Body of pancreas (tissue), 4 donors: ENCODE measurements at regions not wholly inside any gene's neighbourhood (a gene's known extent, or its start where the extent isn't known, plus 50 kb on each side); places are given as distances from the start of the nearest gene placed in this dataset.
A peak's percentile ranks its signal among the peaks of the same experiment; 100 is the strongest.
"Not testable (repeated sequence)": the region's sequence is repeated elsewhere in the genome, so short reads cannot be mapped to it uniquely, and the experiment has no call there.

ENCODE experiments used
- ATAC-seq: fragments of 150-250 bp; one replicate; pipeline ENCODE4 v1.9.1; 2016
- DNase-seq, 4 donors: peaks; one replicate each; pipeline ENCODE4 v3.0.0-alpha.2; 2019
- H3K27ac ChIP-seq, 4 donors: fragments of 200-600 bp; sonication (generic); 1 replicate in 3 of 4; 2 replicates in 1 of 4; pipeline versions ENCODE4 v1.5.1 to v1.6.1; 2016 to 2019; ENCODE audit warnings: mild to moderate bottlenecking in 1 of 4, mixed read lengths in 1 of 4, moderate library complexity in 1 of 4
- H3K27me3 ChIP-seq, 2 donors: fragments of 200-600 bp; sonication (generic); one replicate each; pipeline ENCODE4 v1.6.0; 2016; ENCODE audit warnings: mild to moderate bottlenecking in 1 of 2
- H3K36me3 ChIP-seq, 2 donors: fragments of 200-600 bp; sonication (generic); replicated peaks in 1 of 2; 2 replicates each; pipeline ENCODE4 v1.5.1; 2016; ENCODE audit warnings: low read depth in 2 of 2; ENCODE audit not compliant: insufficient read depth in 1 of 2
- H3K4me1 ChIP-seq: fragments of 200-600 bp; sonication (generic); one replicate; pipeline ENCODE4 v1.6.0; 2016
- H3K4me3 ChIP-seq, 2 donors: fragments of 200-600 bp; sonication (generic); 1 replicate in 1 of 2; 2 replicates in 1 of 2; pipeline ENCODE4 v1.5.1; 2016 to 2019
- H3K9me3 ChIP-seq, 3 donors: fragments of 200-600 bp; sonication (generic); 1 replicate in 2 of 3; 2 replicates in 1 of 3; pipeline ENCODE4 v1.5.1; 2016
- CTCF ChIP-seq, 7 experiments: fragments of 450-650 bp in 4 of 7; fragments of 200-600 bp in 3 of 7; sonication (generic) in 3 of 7; IDR thresholded peaks; one replicate each; pipeline ENCODE4 v1.5.1; 2016 to 2019; ENCODE audit warnings: antibody characterized with exemption in 7 of 7
- POLR2A ChIP-seq, 3 donors: fragments of 450-650 bp; IDR thresholded peaks; one replicate each; pipeline ENCODE4 v1.6.1; 2016; ENCODE audit warnings: antibody characterized with exemption in 3 of 3, mild to moderate bottlenecking in 2 of 3
- WGBS, 2 donors: methylation state at CpG; one replicate each; pipeline ENCODE4 v1.1.5; 2017; 5-methylcytosine and 5-hydroxymethylcytosine counted together
- intact Hi-C: fragments of 100-400 bp; cut with DNase I; formaldehyde crosslinking; loops from one replicate; pipeline ENCODE4 v1.15.1; 2023

GRCh38 chr9:71607461-71607881, 160.8 kb downstream of the CEMIP2 start:
- 67 to 71% methylated on average over 5 of the region's 5 CpGs for WGBS, 2 donors
- ATAC-seq (no peak), DNase-seq (no peak)
- Histone ChIP-seq H3K27ac (no peak overlapping the region), H3K27me3 (no peaks in the 10 kb centered on the region), H3K9me3 (no peaks in the 10 kb centered on the region), H3K4me1 (no peaks in the 10 kb centered on the region), H3K36me3 (no peaks in the 10 kb centered on the region), H3K4me3 (no peak overlapping the region)
- no peak for TF ChIP-seq POLR2A (IDR thresholded peaks at IDR 0.05)
- no peak for TF ChIP-seq CTCF (IDR thresholded peaks at IDR 0.05)
- intact Hi-C loops: loop anchor here (10.0 kb wide), 2 partner anchors 167 to 207 kb away; no protein-coding TSS in a partner anchor

GRCh38 chr9:71604197-71605063, 163.9 kb downstream of the CEMIP2 start:
- ATAC-seq (peak; percentile 70), DNase-seq (peak; percentile 77 to 81 (median 78))
- Histone ChIP-seq H3K9me3 (no peaks in the 10 kb centered on the region), H3K36me3 (no peaks in the 10 kb centered on the region), H3K27me3 (no peaks in the 10 kb centered on the region), H3K27ac (no peak overlapping the region), H3K4me1 (no peaks in the 10 kb centered on the region), H3K4me3 (no peak overlapping the region)
- intact Hi-C loops: loop anchor here (10.0 kb wide), 2 partner anchors 170 to 210 kb away; no protein-coding TSS in a partner anchor
- no peak for TF ChIP-seq POLR2A (IDR thresholded peaks at IDR 0.05)
- TF ChIP-seq CTCF (IDR thresholded peaks at IDR 0.05): peak; percentile 43 to 80 (median 73)
- 54% methylated on average over 5 of the region's 5 CpGs for WGBS, 2 donors

- Histone ChIP-seq H3K9me3 (no peaks in the 10 kb centered on the region), H3K27ac (no peak overlapping the region), H3K4me3 (no peak overlapping the region), H3K27me3 (no peaks in the 10 kb centered on the region), H3K4me1 (no peaks in the 10 kb centered on the region), H3K36me3 (no peaks in the 10 kb centered on the region)
- TF ChIP-seq CTCF (IDR thresholded peaks at IDR 0.05) (no peak), POLR2A (IDR thresholded peaks at IDR 0.05) (no peak)
- no peak for DNase-seq
- intact Hi-C loops: loop anchor here (10.0 kb wide), 2 partner anchors 172 to 212 kb away; no protein-coding TSS in a partner anchor
- no peak for ATAC-seq
Measured at GRCh38 chr9:71602652-71603051, 165.7 kb downstream of the CEMIP2 start.

GRCh38 chr9:71595762-71596161, 172.6 kb downstream of the CEMIP2 start:
- H3K9me3 ChIP-seq, DNase-seq, H3K27ac ChIP-seq, H3K36me3 ChIP-seq, H3K4me1 ChIP-seq, ATAC-seq, H3K4me3 ChIP-seq, H3K27me3 ChIP-seq, intact Hi-C loops: not testable (repeated sequence)
- 65 to 71% methylated on average over 11 to 12 of the region's 12 CpGs for WGBS, 2 donors

GRCh38 chr9:71594541-71594940, 173.8 kb downstream of the CEMIP2 start:
- intact Hi-C loops: no loop called here
- TF ChIP-seq CTCF (IDR thresholded peaks at IDR 0.05): no peak
- no peak for TF ChIP-seq POLR2A (IDR thresholded peaks at IDR 0.05)
- ATAC-seq (no peak), DNase-seq (no peak)
- no peaks in the 10 kb centered on the region for H3K9me3 ChIP-seq
- H3K4me3 ChIP-seq: no peak overlapping the region
- H3K4me1 ChIP-seq: no peaks in the 10 kb centered on the region
- H3K36me3 ChIP-seq: no peaks in the 10 kb centered on the region
- no peak overlapping the region for H3K27ac ChIP-seq
- no peaks in the 10 kb centered on the region for H3K27me3 ChIP-seq
- WGBS, 2 donors: 75 to 80% methylated on average over 3 of the region's 3 CpGs
